Parathyroid adenoma (tissue), 2 donors: ENCODE measurements at regions not wholly inside any gene's neighbourhood (a gene's known extent, or its start where the extent isn't known, plus 50 kb on each side); places are given as distances from the start of the nearest gene placed in this dataset.

Source experiments
- H2AFZ ChIP-seq: fragments of 300-600 bp; sonication (generic); one replicate; pipeline ENCODE4 v1.7.0; 2017; ENCODE audit warnings: antibody characterized with exemption, mild to moderate bottlenecking
- H3K27ac ChIP-seq: fragments of 300-600 bp; sonication (generic); one replicate; pipeline ENCODE4 v1.7.0; 2017
- H3K27me3 ChIP-seq: fragments of 300-600 bp; sonication (generic); one replicate; pipeline ENCODE4 v1.7.0; 2017; ENCODE audit warnings: low read length; ENCODE audit not compliant: control insufficient read depth, insufficient read depth
- H3K36me3 ChIP-seq: fragments of 300-600 bp; sonication (generic); one replicate; pipeline ENCODE4 v1.7.0; 2017; ENCODE audit warnings: low read length; ENCODE audit not compliant: control insufficient read depth, insufficient read depth
- H3K4me1 ChIP-seq: fragments of 300-600 bp; sonication (generic); one replicate; pipeline ENCODE4 v1.7.0; 2017; ENCODE audit warnings: control low read depth
- H3K4me2 ChIP-seq: fragments of 300-600 bp; sonication (generic); one replicate; pipeline ENCODE4 v1.7.0; 2017; ENCODE audit warnings: low read length
- H3K4me3 ChIP-seq: fragments of 300-600 bp; sonication (generic); one replicate; pipeline ENCODE4 v1.7.0; 2017; ENCODE audit warnings: low read depth, low read length
- H3K79me2 ChIP-seq: fragments of 300-600 bp; sonication (generic); one replicate; pipeline ENCODE4 v1.7.0; 2017; ENCODE audit warnings: control low read depth
- H3K9ac ChIP-seq: fragments of 300-600 bp; sonication (generic); one replicate; pipeline ENCODE4 v1.7.0; 2017; ENCODE audit warnings: mild to moderate bottlenecking
- H3K9me3 ChIP-seq: fragments of 300-600 bp; sonication (generic); one replicate; pipeline ENCODE4 v1.7.0; 2017; ENCODE audit warnings: low read length; ENCODE audit not compliant: control insufficient read depth
- TF ChIP-seq, protein P1 (sequence below): fragments of 300-600 bp; sonication (generic); IDR thresholded peaks from one replicate; pipeline ENCODE4 v1.7.0; 2017; ENCODE audit warnings: antibody characterized with exemption, mild to moderate bottlenecking
- donor health status: primary hyperparathyroidism.

DNA sequence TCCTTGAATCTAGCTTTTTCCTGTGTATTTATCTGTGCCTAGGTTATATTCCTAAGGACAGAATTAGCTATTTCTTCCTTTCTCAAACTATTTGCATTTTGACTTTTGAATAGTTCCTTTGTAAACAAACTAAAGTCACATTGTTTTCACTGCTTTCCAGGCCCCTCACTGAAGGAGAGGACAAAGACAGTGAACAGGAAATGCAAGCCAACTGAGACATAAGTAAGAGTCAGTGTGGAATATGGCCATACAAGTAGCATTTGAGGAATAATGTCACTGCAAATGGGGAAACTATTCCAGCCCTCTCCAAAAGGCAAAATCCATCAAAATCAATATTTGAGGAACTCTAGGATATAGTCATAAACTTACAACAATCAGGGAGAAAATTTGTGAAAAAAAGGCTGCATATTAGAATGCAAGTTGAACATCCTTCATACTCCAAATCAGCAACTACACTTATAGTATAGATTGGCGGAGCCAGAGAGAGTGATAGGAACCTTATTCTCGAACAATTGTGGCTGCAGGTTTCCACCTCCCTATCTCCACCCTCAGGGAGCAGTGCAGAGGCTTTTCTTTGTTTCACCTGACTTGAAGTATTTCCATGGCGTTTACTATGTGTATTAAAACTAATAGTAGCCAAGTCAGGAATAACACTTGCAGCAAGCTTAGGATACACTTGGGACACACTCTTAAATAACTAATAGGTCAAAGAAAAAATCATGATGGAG, 1110.4 kb upstream of the ADGRL3 start:
- no peak overlapping the region for H2AFZ ChIP-seq
- TF ChIP-seq, protein P1, sequence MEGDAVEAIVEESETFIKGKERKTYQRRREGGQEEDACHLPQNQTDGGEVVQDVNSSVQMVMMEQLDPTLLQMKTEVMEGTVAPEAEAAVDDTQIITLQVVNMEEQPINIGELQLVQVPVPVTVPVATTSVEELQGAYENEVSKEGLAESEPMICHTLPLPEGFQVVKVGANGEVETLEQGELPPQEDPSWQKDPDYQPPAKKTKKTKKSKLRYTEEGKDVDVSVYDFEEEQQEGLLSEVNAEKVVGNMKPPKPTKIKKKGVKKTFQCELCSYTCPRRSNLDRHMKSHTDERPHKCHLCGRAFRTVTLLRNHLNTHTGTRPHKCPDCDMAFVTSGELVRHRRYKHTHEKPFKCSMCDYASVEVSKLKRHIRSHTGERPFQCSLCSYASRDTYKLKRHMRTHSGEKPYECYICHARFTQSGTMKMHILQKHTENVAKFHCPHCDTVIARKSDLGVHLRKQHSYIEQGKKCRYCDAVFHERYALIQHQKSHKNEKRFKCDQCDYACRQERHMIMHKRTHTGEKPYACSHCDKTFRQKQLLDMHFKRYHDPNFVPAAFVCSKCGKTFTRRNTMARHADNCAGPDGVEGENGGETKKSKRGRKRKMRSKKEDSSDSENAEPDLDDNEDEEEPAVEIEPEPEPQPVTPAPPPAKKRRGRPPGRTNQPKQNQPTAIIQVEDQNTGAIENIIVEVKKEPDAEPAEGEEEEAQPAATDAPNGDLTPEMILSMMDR: no peak
- no peaks in the 10 kb centered on the region for H3K9me3 ChIP-seq
- H3K27me3 ChIP-seq: no peaks in the 10 kb centered on the region
- H3K4me3 ChIP-seq: no peak overlapping the region
- no peaks in the 10 kb centered on the region for H3K36me3 ChIP-seq
- no peak overlapping the region for H3K9ac ChIP-seq
- no peaks in the 10 kb centered on the region for H3K79me2 ChIP-seq
- H3K27ac ChIP-seq: no peak overlapping the region
- no peak overlapping the region for H3K4me2 ChIP-seq
- no peaks in the 10 kb centered on the region for H3K4me1 ChIP-seq

DNA sequence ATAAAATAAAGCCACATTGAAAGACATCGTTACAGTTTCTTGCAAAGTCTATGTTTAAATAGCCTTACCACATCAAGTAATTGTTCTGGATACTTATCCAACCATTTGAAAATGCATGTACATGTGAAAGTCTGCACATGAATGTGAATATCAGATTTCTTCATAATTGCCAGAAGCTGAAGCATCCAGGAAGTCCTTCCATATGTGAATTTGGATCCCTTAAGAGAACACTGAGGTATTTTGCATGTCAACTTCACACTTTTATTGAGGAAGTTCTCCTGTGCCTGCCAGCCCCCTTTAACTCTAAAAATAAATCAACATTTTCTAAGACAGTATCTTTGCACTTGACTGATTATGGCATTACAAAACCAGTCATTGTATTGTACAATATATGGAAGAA, 1103.5 kb upstream of the ADGRL3 start:
- no peak overlapping the region for H3K4me3 ChIP-seq
- TF ChIP-seq, protein P1: no peak
- H3K4me1 ChIP-seq: no peaks in the 10 kb centered on the region
- H3K36me3 ChIP-seq: no peaks in the 10 kb centered on the region
- no peak overlapping the region for H3K27ac ChIP-seq
- no peaks in the 10 kb centered on the region for H3K27me3 ChIP-seq
- no peaks in the 10 kb centered on the region for H3K9me3 ChIP-seq
- H3K9ac ChIP-seq: no peak overlapping the region
- no peaks in the 10 kb centered on the region for H3K79me2 ChIP-seq
- H3K4me2 ChIP-seq: no peak overlapping the region
- H2AFZ ChIP-seq: no peak overlapping the region

DNA sequence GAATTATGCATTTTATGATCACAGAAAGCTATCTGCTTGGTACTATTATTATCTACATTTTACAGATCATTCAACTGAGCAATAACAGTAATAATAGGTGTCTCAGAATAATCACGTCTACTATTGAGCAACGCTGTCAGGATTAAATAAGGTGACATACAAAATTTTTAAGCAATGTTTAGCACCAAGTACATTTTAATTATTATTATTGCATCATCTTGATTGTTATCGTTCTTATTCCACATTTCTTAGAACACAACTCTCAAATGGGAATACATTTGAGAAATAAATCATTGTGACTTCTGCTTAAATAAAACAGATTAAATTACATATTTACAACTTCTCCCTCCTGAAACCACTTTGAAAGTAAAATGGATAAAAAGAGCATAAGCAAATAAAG, 1083.5 kb upstream of the ADGRL3 start:
- Histone ChIP-seq H3K79me2 (no peaks in the 10 kb centered on the region), H3K9me3 (no peaks in the 10 kb centered on the region), H3K4me3 (no peak overlapping the region), H3K4me1 (no peaks in the 10 kb centered on the region), H2AFZ (no peak overlapping the region), H3K27me3 (no peaks in the 10 kb centered on the region), H3K36me3 (no peaks in the 10 kb centered on the region), H3K9ac (no peak overlapping the region), H3K4me2 (no peak overlapping the region), H3K27ac (no peak overlapping the region)
- TF ChIP-seq, protein P1: no peak

DNA sequence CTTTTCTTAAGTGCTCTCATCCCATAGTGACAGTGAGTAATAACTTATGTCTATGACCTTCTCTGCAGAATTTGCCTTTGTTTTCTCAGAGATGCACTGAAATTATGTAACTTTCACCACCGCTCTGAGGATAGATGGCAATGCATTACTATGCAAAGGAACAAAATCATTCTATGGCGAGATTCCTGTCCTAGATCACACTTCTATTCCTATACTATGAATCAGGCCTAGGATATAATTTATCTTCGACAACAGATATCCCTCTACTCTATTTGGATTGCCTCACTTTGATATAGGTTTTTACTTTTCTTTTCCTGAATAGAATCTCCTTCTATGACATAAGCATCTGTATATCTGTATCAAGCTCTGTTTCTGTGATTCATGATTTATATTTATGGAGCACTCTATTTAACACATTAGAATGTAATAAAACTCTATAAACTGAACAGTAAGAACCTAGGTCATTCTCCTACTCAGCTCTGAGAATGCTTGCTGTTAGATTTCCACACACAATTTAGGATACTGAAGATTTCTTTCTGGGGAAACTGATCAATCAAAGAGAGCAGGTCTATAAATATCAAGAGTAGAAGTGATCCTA, 1082.3 kb upstream of the ADGRL3 start:
- Histone ChIP-seq H3K79me2 (no peaks in the 10 kb centered on the region), H3K27ac (no peak overlapping the region), H3K9ac (no peak overlapping the region)

More for the DNA sequence above, 1082.3 kb upstream of the ADGRL3 start:
- Histone ChIP-seq H3K9me3 (no peaks in the 10 kb centered on the region), H3K27me3 (no peaks in the 10 kb centered on the region), H3K4me2 (no peak overlapping the region), H3K4me3 (no peak overlapping the region), H2AFZ (no peak overlapping the region), H3K4me1 (no peaks in the 10 kb centered on the region), H3K36me3 (no peaks in the 10 kb centered on the region)
- TF ChIP-seq, protein P1: no peak
